Hepatocyte (in vitro differentiated cells): ENCODE measurements at regions not wholly inside any gene's neighbourhood (a gene's known extent, or its start where the extent isn't known, plus 50 kb on each side); places are given as distances from the start of the nearest gene placed in this dataset.

ENCODE experiments used
- DNase-seq: peaks from one replicate; pipeline ENCODE4 v3.0.0-alpha.2; 2016; ENCODE audit warnings: low spot score
- H2AFZ ChIP-seq: fragments of 200-600 bp; sonication (generic); 2 replicates; pipeline ENCODE4 v1.6.0; 2016; ENCODE audit warnings: antibody characterized with exemption, mild to moderate bottlenecking
- H3K27ac ChIP-seq: fragments of 200-600 bp; sonication (generic); 2 replicates; pipeline ENCODE4 v1.5.1; 2016; ENCODE audit warnings: mild to moderate bottlenecking
- H3K27me3 ChIP-seq: fragments of 200-600 bp; sonication (generic); 2 replicates; pipeline ENCODE4 v1.6.1; 2016
- H3K36me3 ChIP-seq: fragments of 200-600 bp; sonication (generic); replicated peaks from 2 replicates; pipeline ENCODE4 v1.5.1; 2016; ENCODE audit warnings: low read depth; ENCODE audit not compliant: insufficient read depth
- H3K4me1 ChIP-seq: fragments of 200-600 bp; sonication (generic); 2 replicates; pipeline ENCODE4 v1.5.1; 2016; ENCODE audit warnings: mild to moderate bottlenecking, moderate library complexity; ENCODE audit not compliant: insufficient read depth
- H3K4me2 ChIP-seq: fragments of 200-600 bp; sonication (generic); 2 replicates; pipeline ENCODE4 v1.6.0; 2016
- H3K4me3 ChIP-seq: fragments of 200-600 bp; sonication (generic); 2 replicates; pipeline ENCODE4 v1.5.1; 2016; ENCODE audit warnings: mild to moderate bottlenecking
- H3K79me2 ChIP-seq: fragments of 200-600 bp; sonication (generic); 2 replicates; pipeline ENCODE4 v1.6.0; 2017; ENCODE audit warnings: mild to moderate bottlenecking
- H3K9me2 ChIP-seq: fragments of 200-600 bp; sonication (generic); replicated peaks from 2 replicates; pipeline ENCODE4 v1.6.0; 2017; ENCODE audit warnings: mild to moderate bottlenecking; ENCODE audit not compliant: insufficient read depth
- H3K9me3 ChIP-seq: fragments of 200-600 bp; sonication (generic); 2 replicates; pipeline ENCODE4 v1.5.1; 2016; ENCODE audit warnings: low read depth, mild to moderate bottlenecking
- H4K20me1 ChIP-seq: fragments of 200-600 bp; sonication (generic); 2 replicates; pipeline ENCODE4 v1.6.0; 2016; ENCODE audit warnings: mild to moderate bottlenecking; ENCODE audit not compliant: insufficient read depth, poor library complexity, severe bottlenecking
- EZH2 ChIP-seq: fragments of 200-600 bp; sonication (generic); IDR thresholded peaks from 2 replicates; pipeline ENCODE4 v1.6.1; 2016; ENCODE audit warnings: antibody characterized with exemption, mild to moderate bottlenecking, borderline replicate concordance
- EZH2phosphoT487 ChIP-seq: fragments of 200-600 bp; sonication (generic); IDR thresholded peaks from one replicate; pipeline ENCODE4 v1.6.1; 2018; ENCODE audit warnings: antibody characterized with exemption, mild to moderate bottlenecking, low read depth, moderate library complexity; ENCODE audit not compliant: unreplicated experiment, severe bottlenecking
- WGBS: methylation state at CpG from one replicate; pipeline ENCODE4 v1.1.6; 2016; ENCODE audit warnings: low lambda C conversion rate; ENCODE audit errors: missing lambda C conversion rate; 5-methylcytosine and 5-hydroxymethylcytosine counted together
- TF ChIP-seq, protein P1 (sequence below): fragments of 200-600 bp; sonication (generic); IDR thresholded peaks from 2 replicates; pipeline ENCODE4 v1.5.1; 2016; ENCODE audit warnings: antibody characterized with exemption, mild to moderate bottlenecking; ENCODE audit not compliant: poor library complexity

DNA sequence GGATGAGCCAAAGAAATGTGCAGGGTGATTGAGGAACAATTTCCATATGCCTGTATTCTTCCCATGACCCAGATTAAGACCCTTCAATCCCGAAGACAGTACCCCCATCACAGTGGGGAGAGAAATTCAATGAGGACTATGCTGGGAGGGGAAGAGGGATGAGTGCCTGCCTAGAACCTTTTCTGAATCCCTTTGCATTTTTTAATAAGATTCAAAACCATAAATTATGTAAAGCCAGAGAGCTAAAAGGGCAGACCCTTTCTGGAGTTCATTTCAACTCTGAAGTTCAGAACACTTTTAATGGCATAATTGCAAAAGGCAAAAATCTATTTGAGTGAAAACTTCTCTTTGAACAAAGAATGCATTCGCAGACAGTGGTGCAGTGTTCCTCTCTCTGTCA lies 529.5 kb downstream of the NTRK3 start:
- no peaks in the 10 kb centered on the region for H4K20me1 ChIP-seq
- no peaks in the 10 kb centered on the region for H3K79me2 ChIP-seq
- no peak overlapping the region for H3K4me2 ChIP-seq
- DNase-seq, result no peak
- H2AFZ ChIP-seq, result no peak overlapping the region
- H3K9me2 ChIP-seq, result no peaks in the 10 kb centered on the region
- no peaks in the 10 kb centered on the region for H3K9me3 ChIP-seq
- no peak for TF ChIP-seq EZH2
- no peak for TF ChIP-seq EZH2phosphoT487
- TF ChIP-seq, protein P1, sequence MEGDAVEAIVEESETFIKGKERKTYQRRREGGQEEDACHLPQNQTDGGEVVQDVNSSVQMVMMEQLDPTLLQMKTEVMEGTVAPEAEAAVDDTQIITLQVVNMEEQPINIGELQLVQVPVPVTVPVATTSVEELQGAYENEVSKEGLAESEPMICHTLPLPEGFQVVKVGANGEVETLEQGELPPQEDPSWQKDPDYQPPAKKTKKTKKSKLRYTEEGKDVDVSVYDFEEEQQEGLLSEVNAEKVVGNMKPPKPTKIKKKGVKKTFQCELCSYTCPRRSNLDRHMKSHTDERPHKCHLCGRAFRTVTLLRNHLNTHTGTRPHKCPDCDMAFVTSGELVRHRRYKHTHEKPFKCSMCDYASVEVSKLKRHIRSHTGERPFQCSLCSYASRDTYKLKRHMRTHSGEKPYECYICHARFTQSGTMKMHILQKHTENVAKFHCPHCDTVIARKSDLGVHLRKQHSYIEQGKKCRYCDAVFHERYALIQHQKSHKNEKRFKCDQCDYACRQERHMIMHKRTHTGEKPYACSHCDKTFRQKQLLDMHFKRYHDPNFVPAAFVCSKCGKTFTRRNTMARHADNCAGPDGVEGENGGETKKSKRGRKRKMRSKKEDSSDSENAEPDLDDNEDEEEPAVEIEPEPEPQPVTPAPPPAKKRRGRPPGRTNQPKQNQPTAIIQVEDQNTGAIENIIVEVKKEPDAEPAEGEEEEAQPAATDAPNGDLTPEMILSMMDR, result no peak
- H3K36me3 ChIP-seq, result no peaks in the 10 kb centered on the region
- WGBS, result 90% methylated on average over 2 of the region's 2 CpGs
- no peak overlapping the region for H3K4me3 ChIP-seq
- H3K27me3 ChIP-seq, result no peaks in the 10 kb centered on the region
- peaks cover 7% of the 10 kb centered on the region for H3K4me1 ChIP-seq
- H3K27ac ChIP-seq, result no peak overlapping the region

DNA sequence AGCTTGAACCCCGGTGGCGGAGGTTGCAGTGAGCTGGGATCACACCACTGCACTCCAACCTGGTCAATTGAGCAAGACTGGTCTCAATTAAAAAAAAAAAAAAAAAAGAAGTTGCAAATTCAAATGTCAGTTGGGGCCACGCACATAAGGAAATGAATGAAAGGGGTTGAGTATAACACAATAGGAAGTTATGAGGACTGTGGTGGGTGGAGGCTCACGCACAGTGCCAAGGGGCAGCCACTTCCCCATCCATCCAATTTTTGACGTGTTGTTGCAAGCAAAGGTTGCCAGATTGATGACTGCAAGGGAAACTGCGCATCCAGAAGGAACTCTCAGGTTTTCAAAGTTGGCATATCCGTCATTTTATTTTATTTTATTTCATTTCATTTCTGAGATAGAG lies 532.2 kb downstream of the NTRK3 start:
- H3K79me2 ChIP-seq, result no peaks in the 10 kb centered on the region
- no peaks in the 10 kb centered on the region for H3K9me3 ChIP-seq
- H3K36me3 ChIP-seq, result no peaks in the 10 kb centered on the region
- H3K9me2 ChIP-seq, result no peaks in the 10 kb centered on the region
- no peak overlapping the region for H3K27ac ChIP-seq
- H2AFZ ChIP-seq, result no peak overlapping the region
- no peaks in the 10 kb centered on the region for H3K27me3 ChIP-seq
- H3K4me3 ChIP-seq, result no peak overlapping the region
- no peaks in the 10 kb centered on the region for H4K20me1 ChIP-seq
- 78% methylated on average over 7 of the region's 7 CpGs for WGBS
- no peaks in the 10 kb centered on the region for H3K4me1 ChIP-seq
- no peak for DNase-seq
- H3K4me2 ChIP-seq, result no peak overlapping the region
- TF ChIP-seq EZH2 (no peak), EZH2phosphoT487 (no peak)
- TF ChIP-seq, protein P1, result no peak

DNA sequence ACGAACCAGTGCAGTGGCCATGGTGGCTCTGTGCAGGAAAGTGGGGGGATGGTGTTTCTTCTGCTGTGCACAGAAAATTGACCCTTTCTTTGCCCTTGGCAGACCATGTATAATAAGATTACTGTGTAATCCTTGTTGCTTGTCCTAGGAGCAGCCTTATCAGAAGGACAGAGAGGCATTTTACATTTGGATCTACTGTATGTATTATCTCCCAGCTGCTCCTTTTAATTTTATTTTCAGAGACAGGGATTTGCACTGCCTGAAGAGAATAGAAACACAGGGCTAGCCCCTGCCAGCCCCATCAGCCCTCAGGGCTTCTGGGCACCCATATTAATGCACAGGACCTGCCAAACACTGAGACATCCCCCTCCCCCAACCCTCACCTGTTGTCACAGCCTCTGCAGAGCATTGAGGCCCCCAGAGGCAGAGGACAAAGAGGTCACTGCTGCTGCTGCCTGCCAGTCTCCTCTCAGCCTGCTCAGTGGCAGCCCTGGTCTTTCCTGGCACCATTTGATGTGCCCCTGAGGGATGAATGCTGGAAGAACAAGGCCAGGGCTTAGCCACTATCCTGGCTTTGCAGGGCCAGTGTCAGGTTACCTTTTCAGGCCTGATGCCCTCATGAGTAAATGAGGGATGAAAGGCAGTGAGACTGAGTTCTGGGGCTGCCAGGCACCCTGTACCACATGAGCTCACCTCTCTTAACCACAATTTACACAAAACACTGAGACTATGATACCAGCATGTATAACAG lies 533.4 kb downstream of the NTRK3 start:
- no peaks in the 10 kb centered on the region for H3K36me3 ChIP-seq
- H3K4me1 ChIP-seq, result no peaks in the 10 kb centered on the region
- H3K9me3 ChIP-seq, result no peaks in the 10 kb centered on the region
- no peaks in the 10 kb centered on the region for H3K27me3 ChIP-seq
- no peaks in the 10 kb centered on the region for H4K20me1 ChIP-seq
- no peak overlapping the region for H3K4me3 ChIP-seq
- WGBS, result 50% methylated on average over 1 of the region's 1 CpG
- no peaks in the 10 kb centered on the region for H3K79me2 ChIP-seq
- H3K4me2 ChIP-seq, result no peak overlapping the region
- no peak overlapping the region for H2AFZ ChIP-seq
- no peak overlapping the region for H3K27ac ChIP-seq
- no peak for TF ChIP-seq EZH2
- TF ChIP-seq, protein P1, result no peak
- H3K9me2 ChIP-seq, result no peaks in the 10 kb centered on the region
- no peak for DNase-seq
